Skeletal muscle satellite cell (primary cell): ENCODE measurements at regions not wholly inside any gene's neighbourhood (a gene's known extent, or its start where the extent isn't known, plus 50 kb on each side); places are given as distances from the start of the nearest gene placed in this dataset.
"Not testable (repeated sequence)": the region's sequence is repeated elsewhere in the genome, so short reads cannot be mapped to it uniquely, and the experiment has no call there.

Experiments used
- H3K27me3 ChIP-seq: 2 replicates; pipeline ENCODE4 v1.7.0; 2013; ENCODE audit warnings: low read length; ENCODE audit not compliant: control insufficient read depth, insufficient read depth
- H3K36me3 ChIP-seq: 2 replicates; pipeline ENCODE4 v1.7.0; 2013; ENCODE audit warnings: mild to moderate bottlenecking, control low read depth, low read length; ENCODE audit not compliant: insufficient read depth
- H3K4me1 ChIP-seq: 2 replicates; pipeline ENCODE4 v1.7.0; 2013; ENCODE audit warnings: low read length; ENCODE audit not compliant: control insufficient read depth, insufficient read depth
- H3K4me2 ChIP-seq: 2 replicates; pipeline ENCODE4 v1.7.0; 2013; ENCODE audit warnings: mild to moderate bottlenecking, low read length
- H3K4me3 ChIP-seq: 2 replicates; pipeline ENCODE4 v1.7.0; 2013; ENCODE audit warnings: low read length
- H3K9ac ChIP-seq: 2 replicates; pipeline ENCODE4 v1.7.0; 2013; ENCODE audit warnings: mild to moderate bottlenecking, low read depth, low read length, moderate library complexity
- H3K9me3 ChIP-seq: replicated peaks from 2 replicates; pipeline ENCODE4 v1.7.0; 2013; ENCODE audit warnings: mild to moderate bottlenecking, control low read depth, low read length

DNA sequence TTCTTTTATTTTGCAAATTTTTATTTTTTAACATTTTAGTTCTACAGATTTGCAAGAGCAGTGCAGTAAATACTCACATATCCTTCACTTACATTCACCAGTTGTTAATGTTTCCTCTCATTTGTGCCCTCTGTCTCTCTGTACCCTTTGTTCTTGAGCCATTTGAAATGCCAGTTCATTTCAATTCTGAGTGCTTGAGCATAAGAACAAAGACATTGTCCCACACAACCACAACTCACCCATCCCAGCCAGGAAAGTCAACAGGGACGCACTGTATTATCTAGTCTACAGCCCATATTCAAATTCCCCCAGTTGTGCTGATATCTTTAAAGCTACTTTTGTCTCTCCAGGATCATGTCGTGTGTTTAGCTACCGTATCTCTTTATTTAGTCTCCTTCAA is 141.4 kb upstream of the SLC6A11 start:
- H3K4me3 ChIP-seq = no peak overlapping the region
- no peak overlapping the region for H3K9ac ChIP-seq
- H3K4me2 ChIP-seq = no peak overlapping the region
- no peaks in the 10 kb centered on the region for H3K36me3 ChIP-seq
- no peaks in the 10 kb centered on the region for H3K4me1 ChIP-seq
- H3K9me3 ChIP-seq = no peaks in the 10 kb centered on the region
- H3K27me3 ChIP-seq = peaks cover 5% of the 10 kb centered on the region

DNA sequence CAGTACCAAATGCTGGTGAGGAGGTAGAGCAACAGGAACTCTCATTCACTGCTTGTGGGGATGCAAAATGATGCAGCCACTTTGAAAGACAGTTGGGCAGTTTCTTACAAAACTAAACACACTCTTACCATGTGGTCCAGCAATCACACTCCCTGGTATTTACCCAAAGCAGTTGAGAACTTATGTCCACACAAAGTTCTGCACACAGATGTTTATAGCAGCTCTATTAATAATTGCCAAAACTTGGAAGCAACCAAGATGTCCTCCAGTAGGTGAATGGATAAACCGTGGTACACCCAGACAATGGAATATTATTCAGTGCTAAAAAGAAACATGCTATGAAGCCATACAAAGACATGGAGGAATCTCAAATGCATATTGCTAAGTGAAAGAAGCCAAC is 139.1 kb upstream of the SLC6A11 start:
- Histone ChIP-seq H3K9me3 (no peaks in the 10 kb centered on the region), H3K4me1 (no peaks in the 10 kb centered on the region)

DNA sequence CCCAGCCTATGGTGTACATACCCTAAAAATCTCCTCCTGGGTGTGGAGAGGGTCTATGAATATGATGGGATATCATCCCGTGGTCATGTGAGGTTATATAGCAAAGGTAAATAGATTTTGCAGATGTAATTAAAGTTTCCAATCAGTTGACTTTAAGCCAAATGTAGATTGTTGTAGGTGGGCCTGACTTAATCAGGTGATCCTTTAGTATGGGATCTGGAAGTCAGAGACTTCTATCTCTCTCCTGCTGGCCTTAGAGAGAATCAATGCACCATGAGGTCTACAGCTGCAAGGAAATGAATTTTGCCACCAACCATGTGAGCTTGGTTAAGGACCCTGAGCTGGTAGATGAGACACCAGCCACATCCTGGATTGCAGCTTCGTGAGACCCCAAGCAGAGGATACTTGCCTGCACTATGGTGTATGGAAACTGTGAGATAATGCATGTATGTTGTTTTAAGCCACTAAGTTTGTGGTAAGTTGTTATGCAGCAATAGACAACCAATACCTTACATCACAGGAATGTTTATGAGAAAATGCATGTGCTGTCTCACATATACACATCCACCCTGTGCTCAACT is 137.1 kb upstream of the SLC6A11 start:
- no peaks in the 10 kb centered on the region for H3K4me1 ChIP-seq
- H3K4me2 ChIP-seq = no peak overlapping the region
- no peaks in the 10 kb centered on the region for H3K9me3 ChIP-seq
- H3K4me3 ChIP-seq = no peak overlapping the region
- no peak overlapping the region for H3K9ac ChIP-seq
- H3K36me3 ChIP-seq = no peaks in the 10 kb centered on the region
- H3K27me3 ChIP-seq = peaks cover 5% of the 10 kb centered on the region

More for the DNA sequence above, 139.1 kb upstream of the SLC6A11 start:
- H3K36me3 ChIP-seq = no peaks in the 10 kb centered on the region
- H3K4me3 ChIP-seq = no peak overlapping the region
- H3K9ac ChIP-seq = no peak overlapping the region
- peaks cover 5% of the 10 kb centered on the region for H3K27me3 ChIP-seq
- H3K4me2 ChIP-seq = no peak overlapping the region

DNA sequence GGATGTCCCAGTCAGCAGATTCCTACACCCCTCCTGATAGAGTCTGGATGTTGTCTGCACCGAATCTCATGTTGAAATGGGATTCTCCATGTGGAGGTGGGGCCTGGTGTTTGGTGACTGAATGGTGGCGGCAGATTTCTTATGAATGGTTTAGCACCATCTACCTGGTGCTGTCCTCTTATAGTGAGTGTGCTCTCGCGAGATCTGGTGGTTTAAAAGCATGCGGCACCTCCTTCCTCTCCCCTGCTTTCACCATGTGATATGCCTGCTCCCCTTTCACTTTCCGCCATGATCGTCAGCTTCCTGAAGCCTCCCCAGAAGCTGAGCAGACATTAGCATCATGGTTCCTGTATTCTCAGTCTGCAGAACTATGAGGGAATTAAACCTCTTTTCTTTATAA is 135.2 kb upstream of the SLC6A11 start:
- Histone ChIP-seq H3K9ac (no peak overlapping the region), H3K9me3 (no peaks in the 10 kb centered on the region), H3K4me2 (no peak overlapping the region), H3K27me3 (peaks cover 6% of the 10 kb centered on the region), H3K36me3 (no peaks in the 10 kb centered on the region), H3K4me3 (no peak overlapping the region), H3K4me1 (no peaks in the 10 kb centered on the region)

DNA sequence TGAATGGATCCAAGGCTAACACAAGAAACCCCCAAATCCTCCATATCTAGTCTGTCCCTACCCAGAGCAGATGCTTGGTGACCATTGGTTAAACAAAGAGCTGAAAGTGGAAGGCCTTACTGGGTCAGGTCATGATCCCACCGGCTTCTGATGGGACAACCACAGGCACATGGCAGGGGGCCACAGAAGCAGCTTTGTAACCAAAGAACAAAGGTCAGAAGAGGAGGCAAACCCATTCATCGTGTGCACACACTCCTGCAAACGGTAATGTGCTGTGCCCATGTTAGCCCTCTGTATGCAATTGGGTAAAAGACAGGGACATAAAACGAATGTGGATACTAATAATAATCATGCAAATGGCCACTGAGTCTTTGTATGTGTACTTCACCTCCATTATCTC is 133.3 kb upstream of the SLC6A11 start:
- Histone ChIP-seq H3K9me3 (no peaks in the 10 kb centered on the region), H3K4me3 (no peak overlapping the region), H3K27me3 (peaks cover 6% of the 10 kb centered on the region), H3K4me1 (no peaks in the 10 kb centered on the region), H3K36me3 (no peaks in the 10 kb centered on the region), H3K9ac (no peak overlapping the region), H3K4me2 (no peak overlapping the region)

DNA sequence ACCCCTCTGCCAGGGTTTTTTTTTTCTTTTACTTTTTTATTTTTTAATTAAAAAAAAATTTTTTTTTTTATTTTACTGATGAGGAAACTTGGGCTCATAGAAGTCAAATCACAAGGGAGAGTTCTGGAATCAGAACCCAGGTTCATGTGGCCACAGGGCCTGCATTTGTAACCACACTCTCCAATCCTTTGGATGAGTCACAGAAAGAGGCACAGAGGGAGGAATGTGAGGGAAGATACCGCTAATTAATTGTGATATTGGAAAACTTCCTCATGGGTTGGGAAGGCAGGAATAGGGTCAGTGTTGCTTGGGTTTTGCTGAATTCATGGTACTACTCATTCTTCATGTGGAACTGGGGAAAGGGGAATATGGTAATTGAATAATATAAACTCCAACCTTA is 132.9 kb upstream of the SLC6A11 start:
- no peak overlapping the region for H3K4me2 ChIP-seq
- H3K4me1 ChIP-seq = no peaks in the 10 kb centered on the region
- no peaks in the 10 kb centered on the region for H3K36me3 ChIP-seq
- no peaks in the 10 kb centered on the region for H3K9me3 ChIP-seq
- H3K27me3 ChIP-seq = peaks cover 8% of the 10 kb centered on the region
- H3K4me3 ChIP-seq = no peak overlapping the region
- H3K9ac ChIP-seq = no peak overlapping the region

DNA sequence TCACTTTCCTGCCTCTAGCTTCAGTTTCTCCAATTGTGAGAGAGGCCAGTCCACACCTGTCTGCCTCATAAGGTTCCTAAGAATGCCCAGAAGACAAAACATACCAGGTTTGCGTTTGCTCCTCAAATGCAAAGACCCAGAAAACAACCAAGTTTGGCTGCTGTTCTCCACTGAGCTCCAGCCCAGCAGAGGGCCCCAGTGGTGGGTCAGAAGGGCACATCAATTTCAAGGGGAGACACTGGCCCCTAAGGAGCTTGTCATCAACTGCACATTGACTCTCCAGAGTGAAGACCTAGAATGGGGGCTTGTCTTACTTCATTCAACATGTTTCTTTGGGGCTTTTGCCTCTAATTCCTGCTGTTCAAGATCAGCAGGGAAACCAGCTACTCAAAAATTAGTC is 127.9 kb upstream of the SLC6A11 start:
- Histone ChIP-seq H3K27me3 (peaks cover 23% of the 10 kb centered on the region), H3K36me3 (no peaks in the 10 kb centered on the region), H3K9me3 (no peaks in the 10 kb centered on the region), H3K4me3 (no peak overlapping the region), H3K4me2 (no peak overlapping the region), H3K9ac (no peak overlapping the region), H3K4me1 (no peaks in the 10 kb centered on the region)

DNA sequence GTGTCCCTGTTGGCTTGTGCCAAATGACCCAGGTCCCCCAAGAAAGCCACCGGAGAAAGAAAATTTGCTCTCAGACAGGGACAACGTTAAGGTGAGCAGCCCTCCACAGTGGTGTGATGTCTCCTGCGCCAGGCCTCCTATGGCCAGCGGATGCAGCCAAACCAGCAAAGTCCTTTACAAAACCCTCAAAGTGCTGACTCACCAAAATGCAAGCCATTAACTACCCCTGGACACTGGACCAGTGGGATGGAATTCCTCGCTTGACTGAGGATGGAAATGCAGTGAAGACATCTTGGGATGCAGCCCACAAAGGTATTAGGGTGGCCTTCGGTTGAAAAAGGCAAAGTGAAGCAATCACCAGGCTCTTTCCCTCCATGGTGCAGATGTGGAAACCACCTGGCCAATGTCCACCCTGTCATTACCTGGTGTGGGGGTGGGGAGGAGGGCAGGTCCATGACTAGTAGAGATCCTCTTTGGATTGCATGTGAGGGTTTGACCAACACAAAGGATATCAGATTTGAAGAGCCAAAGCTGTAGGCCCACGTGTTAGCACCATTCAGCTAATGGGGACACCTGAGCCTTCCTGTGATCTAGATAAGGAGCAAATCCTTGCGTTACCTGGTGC is 127.4 kb upstream of the SLC6A11 start:
- H3K36me3 ChIP-seq = no peaks in the 10 kb centered on the region
- no peak overlapping the region for H3K4me2 ChIP-seq
- no peak overlapping the region for H3K4me3 ChIP-seq
- no peak overlapping the region for H3K9ac ChIP-seq
- no peaks in the 10 kb centered on the region for H3K9me3 ChIP-seq
- H3K27me3 ChIP-seq = peaks cover 23% of the 10 kb centered on the region
- H3K4me1 ChIP-seq = no peaks in the 10 kb centered on the region

DNA sequence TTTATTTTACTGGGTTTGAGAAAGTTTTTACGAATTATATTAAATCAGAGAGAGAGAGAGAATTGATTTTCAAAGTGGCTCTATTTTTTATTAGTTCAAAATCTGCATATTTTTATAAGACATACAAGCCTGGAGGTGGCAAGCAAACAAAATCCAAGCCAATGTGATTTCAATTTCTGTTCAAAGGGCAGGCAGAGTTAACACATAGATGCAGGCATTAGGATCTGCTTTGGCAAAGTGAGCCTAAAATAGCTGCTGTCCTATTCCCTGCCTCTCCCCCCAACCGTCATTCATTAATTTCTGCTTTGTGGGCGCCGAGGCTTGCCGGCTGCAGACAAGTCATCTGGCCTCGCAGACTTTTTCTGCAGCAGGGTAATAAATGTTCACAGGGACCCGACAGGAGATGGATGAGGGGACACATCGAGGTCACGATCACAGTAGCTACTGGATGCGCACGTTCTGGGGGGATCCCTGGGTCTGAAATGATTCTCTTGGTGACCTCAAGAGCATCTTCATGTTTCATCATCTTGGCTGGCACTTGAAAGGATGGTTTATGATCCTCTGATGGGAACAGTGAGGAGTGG is 123.9 kb upstream of the SLC6A11 start:
- Histone ChIP-seq H3K36me3 (no peaks in the 10 kb centered on the region), H3K4me3 (no peak overlapping the region), H3K4me2 (no peak overlapping the region), H3K9ac (no peak overlapping the region), H3K9me3 (no peaks in the 10 kb centered on the region), H3K27me3 (peaks cover 29% of the 10 kb centered on the region), H3K4me1 (no peaks in the 10 kb centered on the region)

DNA sequence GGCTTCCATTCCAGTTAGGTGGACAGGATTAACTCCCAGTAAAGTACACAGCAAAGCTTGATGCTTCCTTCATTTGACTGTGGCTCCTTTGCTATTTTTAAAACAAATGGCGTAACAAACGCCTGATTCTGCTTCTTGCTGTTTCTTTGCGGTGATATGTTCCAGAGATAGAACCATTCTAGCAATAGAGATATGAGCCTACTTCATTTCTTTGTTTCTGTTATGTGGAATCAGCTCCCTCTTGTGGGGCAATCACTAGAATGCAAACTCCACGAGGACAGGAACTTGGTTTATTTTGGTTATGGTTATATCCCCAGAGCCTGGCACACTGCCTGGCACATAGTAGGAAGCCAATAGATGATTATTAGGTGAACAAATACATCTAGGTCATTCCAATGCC is 122.6 kb upstream of the SLC6A11 start:
- Histone ChIP-seq H3K4me1 (no peaks in the 10 kb centered on the region), H3K27me3 (peaks cover 25% of the 10 kb centered on the region), H3K9ac (no peak overlapping the region), H3K9me3 (no peaks in the 10 kb centered on the region), H3K36me3 (no peaks in the 10 kb centered on the region), H3K4me2 (no peak overlapping the region), H3K4me3 (no peak overlapping the region)

DNA sequence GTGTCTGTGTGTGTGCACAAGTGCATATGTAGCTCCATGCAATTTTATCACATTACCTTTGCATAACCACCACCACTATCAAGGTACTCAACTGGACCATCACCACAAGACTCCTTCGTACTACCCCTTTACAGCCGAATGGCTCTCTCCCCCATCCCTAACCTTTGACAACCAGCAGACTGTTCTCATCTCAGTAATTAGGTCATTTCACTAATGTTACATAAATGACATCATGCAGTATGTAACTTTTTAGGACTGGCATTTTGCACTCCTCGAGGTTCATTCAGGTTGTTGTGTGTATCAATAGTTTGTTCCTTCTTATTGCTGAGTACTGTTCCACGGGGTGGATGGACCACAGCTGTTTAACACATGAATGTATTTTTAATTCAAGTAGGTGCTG is 121.8 kb upstream of the SLC6A11 start:
- Histone ChIP-seq H3K4me3 (no peak overlapping the region), H3K36me3 (no peaks in the 10 kb centered on the region), H3K9ac (no peak overlapping the region), H3K4me1 (no peaks in the 10 kb centered on the region), H3K4me2 (no peak overlapping the region), H3K27me3 (peaks cover 25% of the 10 kb centered on the region), H3K9me3 (no peaks in the 10 kb centered on the region)

DNA sequence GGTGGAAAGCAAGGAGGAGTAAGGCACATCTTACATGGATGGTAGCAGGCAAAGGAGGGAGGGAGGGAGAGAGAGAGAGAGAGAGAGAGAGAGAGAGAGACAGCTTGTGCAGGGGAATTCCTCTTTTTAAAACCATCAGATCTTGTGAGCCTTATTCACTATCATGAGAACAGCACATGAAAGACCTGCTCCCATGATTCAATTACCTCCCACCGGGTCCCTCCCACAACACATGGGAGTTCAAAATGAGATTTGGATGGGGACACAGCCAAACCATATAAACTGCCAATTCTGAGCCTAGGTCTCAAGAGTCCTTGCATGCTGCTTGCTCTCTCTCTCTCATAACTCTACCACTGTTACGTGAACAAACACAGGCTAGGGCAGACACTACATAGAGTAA is 120.8 kb upstream of the SLC6A11 start:
- not testable (repeated sequence) for H3K4me3 ChIP-seq, H3K4me1 ChIP-seq, H3K9ac ChIP-seq, H3K36me3 ChIP-seq, H3K9me3 ChIP-seq, H3K4me2 ChIP-seq
- peaks cover 28% of the 10 kb centered on the region for H3K27me3 ChIP-seq
